ENCODE measurements at regions not wholly inside any gene's neighbourhood (a gene's known extent, or its start where the extent isn't known, plus 50 kb on each side); places are given as distances from the start of the nearest gene placed in this dataset.

DNA sequence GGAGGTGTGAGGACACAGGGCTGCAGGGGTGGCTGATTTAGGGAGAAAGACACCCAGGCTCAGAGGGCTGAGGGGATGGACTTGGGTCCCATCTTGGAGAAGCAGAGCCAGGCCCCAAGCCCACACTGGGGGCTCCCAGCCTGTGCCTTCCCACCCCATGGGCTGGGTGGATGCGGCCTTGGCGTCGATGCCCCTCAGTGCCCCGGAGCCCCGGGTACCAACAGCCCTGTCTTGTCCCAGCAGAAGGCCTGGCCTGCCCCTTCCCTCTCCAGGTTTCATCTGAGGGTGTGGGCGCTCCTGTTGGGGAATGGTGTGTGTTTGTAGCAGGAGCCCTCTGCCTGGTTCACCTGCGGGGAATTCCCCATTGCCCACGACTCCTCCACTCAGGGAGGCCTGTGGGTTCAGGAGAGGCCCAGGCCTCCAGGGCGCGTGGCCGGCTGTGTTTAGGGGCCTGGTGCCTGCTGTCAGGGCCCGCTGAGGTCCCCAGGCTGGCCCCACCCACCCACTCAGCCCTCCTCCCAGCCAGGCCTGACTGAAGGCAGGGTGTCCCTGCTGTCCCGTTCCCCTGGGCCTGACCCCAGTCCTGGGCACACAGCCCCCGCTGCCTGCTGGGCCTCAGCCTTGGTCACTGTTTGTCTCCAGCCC is 51.1 kb upstream of the BEGAIN start:
- Histone ChIP-seq H2AFZ (ENCODE audit: low read depth, low read length, poor library complexity, severe bottlenecking) (no peak overlapping the region), H3K4me2 (ENCODE audit: low read length) (no peak overlapping the region), H4K20me1 (ENCODE audit: insufficient read depth) (no peaks in the 10 kb centered on the region), H3K4me1 (ENCODE audit: control insufficient read depth in 1 of 2, insufficient read depth in 2 of 2, low read length in 2 of 2) (no peaks in the 10 kb centered on the region), H3K9ac (ENCODE audit: low read length) (no peak overlapping the region), H3K27ac (ENCODE audit: low read depth, low read length) (no peak overlapping the region), H3K79me2 (ENCODE audit: insufficient read depth, low read length) (no peaks in the 10 kb centered on the region), H3K4me3 (replicated peaks in 1 of 2; ENCODE audit: low read depth in 1 of 2, low read length in 2 of 2) (no peak overlapping the region), H3K9me2 (ENCODE audit: insufficient read depth) (no peaks in the 10 kb centered on the region), H3K27me3 (ENCODE audit: insufficient read depth, low read length) (peaks cover 3% of the 10 kb centered on the region; the same call in 1 of the 2 replicates), H3K36me3 (ENCODE audit: control insufficient read depth in 1 of 2, insufficient read depth in 2 of 2, low read length in 2 of 2) (no peaks in the 10 kb centered on the region), H3K9me3 (ENCODE audit: control insufficient read depth in 1 of 2, insufficient read depth in 1 of 2, low read depth in 1 of 2, low read length in 2 of 2) (no peaks in the 10 kb centered on the region)
- ChIA-PET CTCF (interaction anchor here (1.7 kb wide), 1 partner anchor 7 kb away, joined by 7 read pairs; no protein-coding TSS in a partner anchor), POLR2A (no interaction called here), RAD21 (ENCODE audit: low non-redundant PET in 1 of 2, low total read pairs in 2 of 2, uncharacterized antibody in 2 of 2, unreplicated experiment in 2 of 2) (no interaction called here)
- ATAC-seq (no peak), DNase-seq (ENCODE audit: low read depth, low spot score) (no peak)
- no TSS peak for BruUV-seq (replicated peaks)
- intact Hi-C loops (cut with micrococcal nuclease), result no loop called here
- TF ChIP-seq ZFX (IDR thresholded peaks at IDR 0.05) (no peak), JUND (IDR thresholded peaks at IDR 0.05) (no peak), SP1 (IDR thresholded peaks at IDR 0.05; ENCODE audit: low read depth) (no peak), EZH2 (IDR thresholded peaks at IDR 0.05) (no peak), CEBPB (IDR thresholded peaks at IDR 0.05; ENCODE audit: low read depth) (no peak), CBX3 (IDR thresholded peaks at IDR 0.05; ENCODE audit: low read depth) (no peak), RAD21 (IDR thresholded peaks at IDR 0.05; ENCODE audit: low read depth) (no peak), EGR1 (IDR thresholded peaks at IDR 0.05; ENCODE audit: low read depth) (no peak)
- TF ChIP-seq, protein P1, sequence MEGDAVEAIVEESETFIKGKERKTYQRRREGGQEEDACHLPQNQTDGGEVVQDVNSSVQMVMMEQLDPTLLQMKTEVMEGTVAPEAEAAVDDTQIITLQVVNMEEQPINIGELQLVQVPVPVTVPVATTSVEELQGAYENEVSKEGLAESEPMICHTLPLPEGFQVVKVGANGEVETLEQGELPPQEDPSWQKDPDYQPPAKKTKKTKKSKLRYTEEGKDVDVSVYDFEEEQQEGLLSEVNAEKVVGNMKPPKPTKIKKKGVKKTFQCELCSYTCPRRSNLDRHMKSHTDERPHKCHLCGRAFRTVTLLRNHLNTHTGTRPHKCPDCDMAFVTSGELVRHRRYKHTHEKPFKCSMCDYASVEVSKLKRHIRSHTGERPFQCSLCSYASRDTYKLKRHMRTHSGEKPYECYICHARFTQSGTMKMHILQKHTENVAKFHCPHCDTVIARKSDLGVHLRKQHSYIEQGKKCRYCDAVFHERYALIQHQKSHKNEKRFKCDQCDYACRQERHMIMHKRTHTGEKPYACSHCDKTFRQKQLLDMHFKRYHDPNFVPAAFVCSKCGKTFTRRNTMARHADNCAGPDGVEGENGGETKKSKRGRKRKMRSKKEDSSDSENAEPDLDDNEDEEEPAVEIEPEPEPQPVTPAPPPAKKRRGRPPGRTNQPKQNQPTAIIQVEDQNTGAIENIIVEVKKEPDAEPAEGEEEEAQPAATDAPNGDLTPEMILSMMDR (IDR thresholded peaks at IDR 0.05 in 2 of 3, conservative IDR thresholded peaks at IDR 0.05 in 1 of 3; ENCODE audit: borderline replicate concordance in 1 of 3, insufficient read depth in 1 of 3, low read depth in 2 of 3, low read length in 2 of 3), result no peak

GRCh38 chr14:100639280-100639679 is 52.1 kb upstream of the BEGAIN start:
- DNase-seq (ENCODE audit: low read depth, low spot score), result no peak
- H3K36me3 ChIP-seq (ENCODE audit: control insufficient read depth in 1 of 2, insufficient read depth in 2 of 2, low read length in 2 of 2), result no peaks in the 10 kb centered on the region
- peaks cover 2% of the 10 kb centered on the region; the same call in 1 of the 2 replicates for H3K27me3 ChIP-seq (ENCODE audit: insufficient read depth, low read length)
- H3K27ac ChIP-seq (ENCODE audit: low read depth, low read length), result no peak overlapping the region
- H4K20me1 ChIP-seq (ENCODE audit: insufficient read depth), result no peaks in the 10 kb centered on the region
- RAD21 ChIA-PET (ENCODE audit: low non-redundant PET in 1 of 2, low total read pairs in 2 of 2, uncharacterized antibody in 2 of 2, unreplicated experiment in 2 of 2), result no interaction called here
- H3K4me3 ChIP-seq (replicated peaks in 1 of 2; ENCODE audit: low read depth in 1 of 2, low read length in 2 of 2), result no peak overlapping the region
- no peak overlapping the region for H2AFZ ChIP-seq (ENCODE audit: low read depth, low read length, poor library complexity, severe bottlenecking)
- BruUV-seq (replicated peaks), result no TSS peak
- POLR2A ChIA-PET, result no interaction called here
- no peaks in the 10 kb centered on the region for H3K79me2 ChIP-seq (ENCODE audit: insufficient read depth, low read length)
- intact Hi-C loops (cut with micrococcal nuclease), result no loop called here
- CTCF ChIA-PET, result no interaction called here
- H3K4me2 ChIP-seq (ENCODE audit: low read length), result no peak overlapping the region
- ATAC-seq, result no peak
- no peaks in the 10 kb centered on the region for H3K4me1 ChIP-seq (ENCODE audit: control insufficient read depth in 1 of 2, insufficient read depth in 2 of 2, low read length in 2 of 2)
- no peaks in the 10 kb centered on the region for H3K9me2 ChIP-seq (ENCODE audit: insufficient read depth)
- no peak overlapping the region for H3K9ac ChIP-seq (ENCODE audit: low read length)
- H3K9me3 ChIP-seq (ENCODE audit: control insufficient read depth in 1 of 2, insufficient read depth in 1 of 2, low read depth in 1 of 2, low read length in 2 of 2), result no peaks in the 10 kb centered on the region
- TF ChIP-seq YY1 (IDR thresholded peaks at IDR 0.05; ENCODE audit: extremely low read depth, insufficient replicate concordance, low read depth, low read length) (no peak), TCF7L2 (IDR thresholded peaks at IDR 0.05; ENCODE audit: borderline replicate concordance, extremely low read depth, insufficient read depth, insufficient read length) (no peak), POLR2AphosphoS5 (IDR thresholded peaks at IDR 0.05; ENCODE audit: low read depth, low read length) (no peak), CBX3 (IDR thresholded peaks at IDR 0.05; ENCODE audit: low read depth) (no peak), POLR2A (IDR thresholded peaks at IDR 0.05; ENCODE audit: borderline replicate concordance, extremely low read depth, insufficient read depth, insufficient read length) (no peak), FOSL1 (IDR thresholded peaks at IDR 0.05; ENCODE audit: low read depth) (no peak), EGR1 (IDR thresholded peaks at IDR 0.05; ENCODE audit: low read depth) (no peak), SP1 (IDR thresholded peaks at IDR 0.05; ENCODE audit: low read depth) (no peak), MAX (IDR thresholded peaks at IDR 0.05) (no peak), RAD21 (IDR thresholded peaks at IDR 0.05; ENCODE audit: low read depth) (no peak), ELF1 (IDR thresholded peaks at IDR 0.05; ENCODE audit: borderline replicate concordance, low read depth) (no peak), CEBPB (IDR thresholded peaks at IDR 0.05; ENCODE audit: low read depth) (no peak), SRF (IDR thresholded peaks at IDR 0.05; ENCODE audit: low read depth) (no peak)
- TF ChIP-seq, protein P2, sequence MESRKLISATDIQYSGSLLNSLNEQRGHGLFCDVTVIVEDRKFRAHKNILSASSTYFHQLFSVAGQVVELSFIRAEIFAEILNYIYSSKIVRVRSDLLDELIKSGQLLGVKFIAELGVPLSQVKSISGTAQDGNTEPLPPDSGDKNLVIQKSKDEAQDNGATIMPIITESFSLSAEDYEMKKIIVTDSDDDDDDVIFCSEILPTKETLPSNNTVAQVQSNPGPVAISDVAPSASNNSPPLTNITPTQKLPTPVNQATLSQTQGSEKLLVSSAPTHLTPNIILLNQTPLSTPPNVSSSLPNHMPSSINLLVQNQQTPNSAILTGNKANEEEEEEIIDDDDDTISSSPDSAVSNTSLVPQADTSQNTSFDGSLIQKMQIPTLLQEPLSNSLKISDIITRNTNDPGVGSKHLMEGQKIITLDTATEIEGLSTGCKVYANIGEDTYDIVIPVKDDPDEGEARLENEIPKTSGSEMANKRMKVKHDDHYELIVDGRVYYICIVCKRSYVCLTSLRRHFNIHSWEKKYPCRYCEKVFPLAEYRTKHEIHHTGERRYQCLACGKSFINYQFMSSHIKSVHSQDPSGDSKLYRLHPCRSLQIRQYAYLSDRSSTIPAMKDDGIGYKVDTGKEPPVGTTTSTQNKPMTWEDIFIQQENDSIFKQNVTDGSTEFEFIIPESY (IDR thresholded peaks at IDR 0.05; ENCODE audit: extremely low read depth, insufficient replicate concordance, low read length), result no peak

All from HCT116 (cell line).